Lower lobe of right lung (tissue), 2 donors: ENCODE measurements at regions not wholly inside any gene's neighbourhood (a gene's known extent, or its start where the extent isn't known, plus 50 kb on each side); places are given as distances from the start of the nearest gene placed in this dataset.
A peak's percentile ranks its signal among the peaks of the same experiment; 100 is the strongest.
"Not testable (repeated sequence)": the region's sequence is repeated elsewhere in the genome, so short reads cannot be mapped to it uniquely, and the experiment has no call there.

Experiments
- ATAC-seq, 2 donors: fragments of 200-7000 bp; cut with Tn5 transposase; one replicate each; pipeline ENCODE4 v1.9.1; 2020 to 2022; ENCODE audit warnings: mild to moderate bottlenecking in 2 of 2, moderate library complexity in 2 of 2
- DNase-seq: peaks from one replicate; pipeline ENCODE4 v3.0.0-alpha.2; 2020
- H3K27ac ChIP-seq: fragments of 200-600 bp; one replicate; pipeline ENCODE4 v1.8.0; 2022
- H3K27me3 ChIP-seq: fragments of 200-600 bp; one replicate; pipeline ENCODE4 v1.8.0; 2022; ENCODE audit warnings: low read depth
- H3K36me3 ChIP-seq: fragments of 200-600 bp; one replicate; pipeline ENCODE4 v1.8.0; 2022; ENCODE audit warnings: mild to moderate bottlenecking
- H3K4me1 ChIP-seq: fragments of 200-600 bp; one replicate; pipeline ENCODE4 v1.8.0; 2022
- H3K4me3 ChIP-seq: fragments of 200-600 bp; one replicate; pipeline ENCODE4 v1.8.0; 2022; ENCODE audit warnings: mild to moderate bottlenecking
- H3K9me3 ChIP-seq: fragments of 200-600 bp; one replicate; pipeline ENCODE4 v1.8.0; 2022
- intact Hi-C: fragments of 100-400 bp; cut with DNase I; formaldehyde crosslinking; loops from one replicate; pipeline ENCODE4 v1.11.0; 2022
- donor health status: DM: no; HTN: yes; CAD: no; lungs with severe emphysema.

DNA sequence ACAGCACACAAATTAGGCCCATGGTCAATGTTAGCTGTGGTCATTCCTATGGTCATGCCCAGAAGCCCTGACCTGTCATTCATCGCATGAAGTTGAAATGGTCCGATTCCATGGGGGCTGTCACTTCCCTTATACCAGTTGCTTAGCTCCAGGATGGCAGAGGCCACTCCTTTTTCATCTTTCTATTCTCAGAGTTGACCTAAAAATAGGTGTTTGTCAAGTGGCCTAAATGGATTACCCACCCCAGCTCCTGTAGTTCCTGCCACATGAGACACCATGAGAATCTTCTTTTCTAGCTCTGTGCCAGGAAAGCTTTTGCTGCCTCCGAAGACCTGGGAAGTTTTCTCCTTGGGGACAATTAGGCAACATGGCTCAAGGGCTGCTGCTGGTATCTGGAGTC, 141.2 kb upstream of the TRIM73 start:
- intact Hi-C loops, DNase-seq, ATAC-seq, H3K4me3 ChIP-seq, H3K9me3 ChIP-seq, H3K36me3 ChIP-seq, H3K27ac ChIP-seq, H3K27me3 ChIP-seq, H3K4me1 ChIP-seq: not testable (repeated sequence)

GRCh38 chr7:75257442-75257841, 138.0 kb upstream of the TRIM73 start:
- H3K4me1 ChIP-seq, H3K9me3 ChIP-seq, H3K4me3 ChIP-seq, ATAC-seq, H3K36me3 ChIP-seq, H3K27me3 ChIP-seq, DNase-seq, H3K27ac ChIP-seq, intact Hi-C loops: not testable (repeated sequence)

DNA sequence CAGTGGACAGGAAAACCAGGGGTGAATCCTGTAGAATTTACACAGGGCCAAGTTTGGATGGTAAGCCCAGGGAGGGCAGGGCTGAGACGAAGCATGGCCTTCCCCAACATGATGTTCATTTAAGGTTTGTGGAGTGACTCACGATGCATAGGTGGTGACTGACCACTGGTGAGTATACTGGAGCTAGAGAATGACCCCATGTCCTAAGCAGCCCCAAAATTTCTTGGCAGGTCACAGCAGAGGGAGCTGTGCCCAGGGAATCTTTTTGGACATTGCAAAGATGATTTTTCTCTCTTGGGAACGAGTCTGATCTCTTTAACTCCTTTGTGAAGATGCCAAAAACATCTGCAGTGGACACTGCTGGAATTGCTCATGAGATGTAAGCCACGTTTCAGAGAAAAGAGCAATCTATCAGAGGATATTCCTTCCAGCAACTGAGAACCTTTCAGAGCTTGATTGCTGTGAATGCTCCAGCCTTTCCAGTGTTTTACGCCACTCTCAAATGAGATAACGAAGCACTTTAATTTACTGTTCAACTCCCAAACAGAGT, 135.9 kb upstream of the TRIM73 start:
- DNase-seq, H3K27ac ChIP-seq, ATAC-seq, H3K4me1 ChIP-seq, H3K4me3 ChIP-seq, H3K36me3 ChIP-seq, H3K9me3 ChIP-seq, H3K27me3 ChIP-seq, intact Hi-C loops: not testable (repeated sequence)

GRCh38 chr7:75261660-75262059, 133.8 kb upstream of the TRIM73 start:
- ATAC-seq, H3K27ac ChIP-seq, intact Hi-C loops, H3K36me3 ChIP-seq, H3K4me3 ChIP-seq, H3K4me1 ChIP-seq, DNase-seq, H3K27me3 ChIP-seq, H3K9me3 ChIP-seq: not testable (repeated sequence)

- H3K27me3 ChIP-seq, DNase-seq, H3K27ac ChIP-seq, H3K4me3 ChIP-seq, H3K4me1 ChIP-seq, H3K9me3 ChIP-seq, intact Hi-C loops, H3K36me3 ChIP-seq: not testable (repeated sequence)
- ATAC-seq: peak; percentile 59 to 62
Measured at GRCh38 chr7:75268158-75268557, 127.3 kb upstream of the TRIM73 start.

DNA sequence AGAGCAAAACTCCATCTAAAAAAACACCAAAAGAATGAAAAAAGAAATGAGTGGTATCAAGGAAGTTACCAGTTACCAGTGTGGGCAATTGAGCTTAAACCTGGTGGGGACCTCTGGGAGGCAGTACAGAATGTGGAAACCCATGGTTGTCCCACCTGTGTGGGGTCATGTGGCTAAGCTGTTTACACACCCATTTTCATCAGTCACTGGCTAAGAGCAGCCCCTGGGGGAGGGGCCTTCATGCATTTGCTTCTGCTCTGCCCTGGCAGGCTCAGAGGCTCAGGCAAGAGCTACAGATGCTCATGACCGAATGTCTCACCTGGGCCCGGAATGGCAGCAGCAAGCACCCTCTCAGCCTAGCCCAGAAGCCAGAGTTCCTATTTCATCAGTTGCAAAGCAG, 126.3 kb upstream of the TRIM73 start:
- intact Hi-C loops, H3K36me3 ChIP-seq, H3K4me3 ChIP-seq, H3K27me3 ChIP-seq, DNase-seq, H3K4me1 ChIP-seq, H3K9me3 ChIP-seq, H3K27ac ChIP-seq, ATAC-seq: not testable (repeated sequence)

DNA sequence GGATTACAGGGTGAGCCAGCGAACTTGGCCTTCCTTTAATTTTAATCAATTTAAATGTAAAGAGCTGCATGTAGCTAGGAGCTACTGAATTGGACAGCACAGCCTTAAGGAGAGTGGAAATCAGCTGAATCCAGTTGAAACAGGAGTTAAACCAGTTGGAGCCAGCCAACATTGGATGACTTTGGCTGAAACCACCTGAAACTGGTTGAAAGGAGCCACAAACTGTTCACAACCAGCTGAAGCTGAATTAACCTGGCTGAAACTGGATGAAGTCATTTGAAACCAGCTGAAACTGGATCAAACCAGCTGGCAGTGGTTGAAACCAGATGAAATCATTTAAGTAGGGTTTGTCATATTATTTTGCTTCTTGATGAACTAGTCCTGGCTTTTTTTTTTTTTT, 121.3 kb upstream of the TRIM73 start:
- DNase-seq, ATAC-seq, H3K27me3 ChIP-seq, H3K4me3 ChIP-seq, H3K4me1 ChIP-seq, H3K27ac ChIP-seq, intact Hi-C loops, H3K9me3 ChIP-seq, H3K36me3 ChIP-seq: not testable (repeated sequence)
